ENCODE measurements at regions not wholly inside any gene's neighbourhood (a gene's known extent, or its start where the extent isn't known, plus 50 kb on each side); places are given as distances from the start of the nearest gene placed in this dataset.

DNA sequence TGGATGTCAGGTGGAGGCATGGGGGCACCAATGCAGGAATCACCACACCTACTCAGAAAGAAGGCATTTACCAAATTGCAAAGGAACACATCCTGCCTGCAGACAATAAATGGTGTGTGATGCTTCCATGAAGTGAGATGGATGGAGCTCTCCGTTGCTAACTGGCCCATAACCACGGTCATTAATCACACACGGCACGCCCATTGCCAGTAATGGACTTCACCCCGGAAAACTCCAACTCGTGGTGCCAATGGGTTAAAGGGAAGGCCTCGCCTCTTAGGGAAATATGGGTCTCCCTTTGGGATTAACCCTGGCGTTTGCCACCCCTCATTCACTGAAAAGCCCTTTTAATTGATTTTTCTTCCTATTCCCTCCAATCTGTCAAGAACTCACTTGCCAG lies 443.1 kb upstream of the DAB1 start:
- TF ChIP-seq EZH2 (IDR thresholded peaks at IDR 0.05; ENCODE audit: borderline replicate concordance, low read depth, low read length, poor library complexity, severe bottlenecking) = no peak
- TF ChIP-seq CTCF (conservative IDR thresholded peaks at IDR 0.05; ENCODE audit: low read depth, low read length) = no peak
